Adipocyte (in vitro differentiated cells): ENCODE measurements at regions not wholly inside any gene's neighbourhood (a gene's known extent, or its start where the extent isn't known, plus 50 kb on each side); places are given as distances from the start of the nearest gene placed in this dataset.

Experiments used
- DNase-seq: peaks from one replicate; pipeline ENCODE4 v3.0.0-alpha.2; 2015; ENCODE audit warnings: low read depth
- H3K27me3 ChIP-seq: replicated peaks from 2 replicates; pipeline ENCODE4 v1.7.0; 2013; ENCODE audit warnings: mild to moderate bottlenecking, low read length, moderate library complexity; ENCODE audit not compliant: control insufficient read depth, insufficient read depth
- H3K36me3 ChIP-seq: 2 replicates; pipeline ENCODE4 v1.7.0; 2013; ENCODE audit warnings: low read length, mild to moderate bottlenecking, moderate library complexity; ENCODE audit not compliant: control insufficient read depth, insufficient read depth, severe bottlenecking
- H3K4me1 ChIP-seq: 2 replicates; pipeline ENCODE4 v1.7.0; 2013; ENCODE audit warnings: mild to moderate bottlenecking, low read length, moderate library complexity; ENCODE audit not compliant: control insufficient read depth, insufficient read depth
- H3K4me3 ChIP-seq: 2 replicates; pipeline ENCODE4 v1.7.0; 2013; ENCODE audit warnings: mild to moderate bottlenecking, low read length, moderate library complexity
- H3K9ac ChIP-seq: 2 replicates; pipeline ENCODE4 v1.7.0; 2013; ENCODE audit warnings: mild to moderate bottlenecking, low read length, moderate library complexity
- H3K9me3 ChIP-seq: 2 replicates; pipeline ENCODE4 v1.7.0; 2013; ENCODE audit warnings: mild to moderate bottlenecking, low read length, moderate library complexity; ENCODE audit not compliant: control insufficient read depth

- no peak for DNase-seq
Measured at GRCh38 chr16:5502944-5503343, 405.3 kb upstream of the EEF2KMT start.

GRCh38 chr16:5502467-5502869 lies 404.9 kb upstream of the EEF2KMT start:
- Histone ChIP-seq H3K4me3 (no peak overlapping the region), H3K36me3 (no peaks in the 10 kb centered on the region), H3K9me3 (no peaks in the 10 kb centered on the region), H3K9ac (no peak overlapping the region), H3K4me1 (no peaks in the 10 kb centered on the region), H3K27me3 (peaks cover 5% of the 10 kb centered on the region)
- DNase-seq, result no peak

More at GRCh38 chr16:5502944-5503343, 405.3 kb upstream of the EEF2KMT start:
- H3K36me3 ChIP-seq, result no peaks in the 10 kb centered on the region
- H3K9me3 ChIP-seq, result no peaks in the 10 kb centered on the region
- H3K4me3 ChIP-seq, result no peak overlapping the region
- no peak overlapping the region for H3K9ac ChIP-seq
- H3K27me3 ChIP-seq, result peaks cover 5% of the 10 kb centered on the region
- no peaks in the 10 kb centered on the region for H3K4me1 ChIP-seq

- Histone ChIP-seq H3K9me3 (no peaks in the 10 kb centered on the region), H3K9ac (no peak overlapping the region), H3K4me1 (no peaks in the 10 kb centered on the region), H3K36me3 (no peaks in the 10 kb centered on the region), H3K27me3 (no peaks in the 10 kb centered on the region), H3K4me3 (no peak overlapping the region)
- DNase-seq, result no peak
Measured at GRCh38 chr16:5500526-5500925, 402.9 kb upstream of the EEF2KMT start.

GRCh38 chr16:5498562-5498961 lies 401.0 kb upstream of the EEF2KMT start:
- no peaks in the 10 kb centered on the region for H3K9me3 ChIP-seq
- H3K27me3 ChIP-seq, result no peaks in the 10 kb centered on the region
- no peak overlapping the region for H3K4me3 ChIP-seq
- H3K36me3 ChIP-seq, result no peaks in the 10 kb centered on the region
- no peak overlapping the region for H3K9ac ChIP-seq
- H3K4me1 ChIP-seq, result no peaks in the 10 kb centered on the region
- no peak for DNase-seq

- H3K9me3 ChIP-seq, result no peaks in the 10 kb centered on the region
Measured at GRCh38 chr16:5496013-5496412, 398.4 kb upstream of the EEF2KMT start.

GRCh38 chr16:5490499-5490898 lies 392.9 kb upstream of the EEF2KMT start:
- Histone ChIP-seq H3K9me3 (no peaks in the 10 kb centered on the region), H3K27me3 (no peaks in the 10 kb centered on the region), H3K9ac (no peak overlapping the region), H3K36me3 (no peaks in the 10 kb centered on the region), H3K4me3 (no peak overlapping the region), H3K4me1 (no peaks in the 10 kb centered on the region)
- DNase-seq, result no peak

More at GRCh38 chr16:5496013-5496412, 398.4 kb upstream of the EEF2KMT start:
- H3K27me3 ChIP-seq, result no peaks in the 10 kb centered on the region
- no peak for DNase-seq
- no peak overlapping the region for H3K4me3 ChIP-seq
- no peaks in the 10 kb centered on the region for H3K36me3 ChIP-seq
- H3K4me1 ChIP-seq, result no peaks in the 10 kb centered on the region
- no peak overlapping the region for H3K9ac ChIP-seq

- Histone ChIP-seq H3K4me3 (no peak overlapping the region), H3K9me3 (no peaks in the 10 kb centered on the region), H3K9ac (no peak overlapping the region), H3K27me3 (no peaks in the 10 kb centered on the region), H3K4me1 (no peaks in the 10 kb centered on the region), H3K36me3 (no peaks in the 10 kb centered on the region)
- no peak for DNase-seq
Measured at GRCh38 chr16:5488581-5488980, 391.0 kb upstream of the EEF2KMT start.

GRCh38 chr16:5487728-5488127 lies 390.1 kb upstream of the EEF2KMT start:
- Histone ChIP-seq H3K9me3 (no peaks in the 10 kb centered on the region), H3K36me3 (no peaks in the 10 kb centered on the region), H3K4me3 (no peak overlapping the region), H3K27me3 (no peaks in the 10 kb centered on the region), H3K4me1 (no peaks in the 10 kb centered on the region), H3K9ac (no peak overlapping the region)
- DNase-seq, result no peak

GRCh38 chr16:5482256-5482655 lies 384.7 kb upstream of the EEF2KMT start:
- Histone ChIP-seq H3K4me1 (no peaks in the 10 kb centered on the region), H3K27me3 (peaks cover 2% of the 10 kb centered on the region), H3K36me3 (no peaks in the 10 kb centered on the region), H3K4me3 (no peak overlapping the region), H3K9me3 (no peaks in the 10 kb centered on the region), H3K9ac (no peak overlapping the region)
- DNase-seq, result no peak

GRCh38 chr16:5480431-5481195 lies 383.0 kb upstream of the EEF2KMT start:
- Histone ChIP-seq H3K9me3 (no peaks in the 10 kb centered on the region), H3K27me3 (peaks cover 2% of the 10 kb centered on the region), H3K4me1 (no peaks in the 10 kb centered on the region), H3K9ac (no peak overlapping the region), H3K4me3 (no peak overlapping the region), H3K36me3 (no peaks in the 10 kb centered on the region)
- no peak for DNase-seq

GRCh38 chr16:5479926-5480325 lies 382.3 kb upstream of the EEF2KMT start:
- Histone ChIP-seq H3K9ac (no peak overlapping the region), H3K9me3 (no peaks in the 10 kb centered on the region), H3K4me3 (no peak overlapping the region), H3K4me1 (no peaks in the 10 kb centered on the region), H3K27me3 (peaks cover 2% of the 10 kb centered on the region), H3K36me3 (no peaks in the 10 kb centered on the region)
- no peak for DNase-seq

GRCh38 chr16:5478036-5478435 lies 380.4 kb upstream of the EEF2KMT start:
- Histone ChIP-seq H3K9me3 (no peaks in the 10 kb centered on the region), H3K4me3 (no peak overlapping the region), H3K9ac (no peak overlapping the region), H3K27me3 (peaks cover 2% of the 10 kb centered on the region), H3K36me3 (no peaks in the 10 kb centered on the region), H3K4me1 (no peaks in the 10 kb centered on the region)
- DNase-seq, result no peak
